Calu3 (cell line): ENCODE measurements at regions not wholly inside any gene's neighbourhood (a gene's known extent, or its start where the extent isn't known, plus 50 kb on each side); places are given as distances from the start of the nearest gene placed in this dataset.
"Not testable (repeated sequence)": the region's sequence is repeated elsewhere in the genome, so short reads cannot be mapped to it uniquely, and the experiment has no call there.

Experiments used
- BruUV-seq: library from RNA; stranded (reverse); fragments of 400-500 nt; replicated peaks from 2 replicates; lab custom pipeline; 2021; lab: Mats Ljungman, UMichigan
- CTCF ChIA-PET: fragments of 300-600 bp; sonication (Branson Sonifier 250); formaldehyde crosslinking; loops from one replicate; lab custom pipeline; 2022; ENCODE audit warnings: antibody characterized with exemption; lab: Charles Lee
- DNase-seq: peaks from one replicate; pipeline ENCODE4 v3.0.0; 2022
- H3K27ac Mint-ChIP-seq: one replicate; pipeline ENCODE4 v1.8.0; 2022; ENCODE audit warnings: mixed read lengths; ENCODE audit not compliant: unreplicated experiment
- H3K27me3 Mint-ChIP-seq: one replicate; pipeline ENCODE4 v1.8.0; 2022; ENCODE audit warnings: mixed read lengths; ENCODE audit not compliant: unreplicated experiment
- H3K36me3 Mint-ChIP-seq: one replicate; pipeline ENCODE4 v1.8.0; 2022; ENCODE audit warnings: mild to moderate bottlenecking, moderate library complexity, mixed read lengths; ENCODE audit not compliant: insufficient read depth, unreplicated experiment
- H3K4me1 Mint-ChIP-seq: one replicate; pipeline ENCODE4 v1.8.0; 2022; ENCODE audit warnings: mild to moderate bottlenecking, low read depth, mixed read lengths; ENCODE audit not compliant: unreplicated experiment
- H3K4me3 Mint-ChIP-seq: one replicate; pipeline ENCODE4 v1.8.0; 2022; ENCODE audit warnings: mild to moderate bottlenecking, low read depth, moderate library complexity, mixed read lengths; ENCODE audit not compliant: unreplicated experiment
- H3K9me3 Mint-ChIP-seq: one replicate; pipeline ENCODE4 v1.8.0; 2022; ENCODE audit warnings: low read depth, mixed read lengths; ENCODE audit not compliant: unreplicated experiment
- CTCF ChIP-seq: fragments of 200-600 bp; IDR thresholded peaks from one replicate; pipeline ENCODE4 v1.8.0; 2022; ENCODE audit warnings: antibody characterized with exemption; ENCODE audit not compliant: unreplicated experiment
- intact Hi-C: fragments of 100-400 bp; cut with micrococcal nuclease; formaldehyde crosslinking; loops from one replicate; pipeline ENCODE4 v1.10.0; 2022; ENCODE audit not compliant: unreplicated experiment

DNA sequence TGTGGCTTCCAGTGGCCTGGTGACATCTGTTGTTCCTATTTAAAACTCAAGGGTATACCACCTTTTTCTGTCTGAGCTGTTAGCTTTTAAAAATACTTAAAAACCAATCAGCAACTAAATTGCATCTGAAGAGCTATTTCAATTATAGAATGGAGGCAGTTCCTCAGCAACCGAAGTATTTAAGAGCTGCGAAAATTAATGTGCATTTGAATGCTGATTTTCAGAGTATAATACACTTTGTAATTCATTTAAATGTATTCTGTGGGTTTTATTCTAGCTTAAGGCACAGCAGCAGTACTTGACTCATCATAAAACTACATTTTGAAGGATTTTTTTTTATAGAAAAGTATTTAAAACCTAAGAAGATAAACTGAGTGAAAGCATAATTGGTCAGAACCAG is 404.9 kb upstream of the PRKCQ start:
- CTCF ChIA-PET: no interaction called here
- Mint-ChIP-seq H3K4me3 (no peak overlapping the region), H3K36me3 (no peaks in the 10 kb centered on the region), H3K27me3 (peaks cover 11% of the 10 kb centered on the region), H3K9me3 (no peaks in the 10 kb centered on the region), H3K27ac (no peak overlapping the region), H3K4me1 (no peaks in the 10 kb centered on the region)
- no peak for DNase-seq
- intact Hi-C loops: no loop called here
- BruUV-seq: no TSS peak
- TF ChIP-seq CTCF: no peak

DNA sequence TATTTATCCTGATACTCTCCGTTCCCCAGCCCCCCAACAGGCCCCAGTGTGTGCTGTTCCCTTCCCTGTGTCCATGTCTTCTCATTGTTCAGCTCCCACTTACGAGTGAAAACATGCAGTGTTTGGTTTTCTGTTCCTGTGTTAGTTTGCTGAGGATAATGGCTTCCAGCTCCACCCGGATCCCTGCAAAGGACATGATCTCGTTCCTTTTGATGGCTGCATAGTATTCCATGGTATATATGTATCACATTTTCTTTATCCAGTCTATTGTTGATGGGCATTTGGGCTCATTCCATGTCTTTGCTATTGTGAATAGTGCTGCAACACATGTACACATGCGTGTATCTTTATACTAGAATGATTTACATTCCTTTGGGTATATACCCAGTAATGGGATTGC is 403.9 kb upstream of the PRKCQ start:
- H3K9me3 Mint-ChIP-seq, intact Hi-C loops, BruUV-seq, H3K27ac Mint-ChIP-seq, H3K4me1 Mint-ChIP-seq, H3K36me3 Mint-ChIP-seq, DNase-seq, H3K4me3 Mint-ChIP-seq, CTCF ChIA-PET: not testable (repeated sequence)
- peaks cover 20% of the 10 kb centered on the region for H3K27me3 Mint-ChIP-seq

GRCh38 chr10:6980353-6980752 is 400.3 kb upstream of the PRKCQ start:
- BruUV-seq: no TSS peak
- TF ChIP-seq CTCF: no peak
- H3K36me3 Mint-ChIP-seq: no peaks in the 10 kb centered on the region
- no peak overlapping the region for H3K4me3 Mint-ChIP-seq
- no peaks in the 10 kb centered on the region for H3K9me3 Mint-ChIP-seq
- H3K27ac Mint-ChIP-seq: no peak overlapping the region
- no peak for DNase-seq
- peaks cover 57% of the 10 kb centered on the region for H3K27me3 Mint-ChIP-seq
- intact Hi-C loops: no loop called here
- no peaks in the 10 kb centered on the region for H3K4me1 Mint-ChIP-seq
- CTCF ChIA-PET: interaction anchor here (1.7 kb wide), 1 partner anchor 10 kb away, joined by 4 read pairs; no protein-coding TSS in a partner anchor

GRCh38 chr10:6979371-6979770 is 399.3 kb upstream of the PRKCQ start:
- H3K27me3 Mint-ChIP-seq: peaks cover 67% of the 10 kb centered on the region
- H3K36me3 Mint-ChIP-seq: no peaks in the 10 kb centered on the region
- no peak overlapping the region for H3K27ac Mint-ChIP-seq
- no peaks in the 10 kb centered on the region for H3K4me1 Mint-ChIP-seq
- intact Hi-C loops: loop anchor here (5.0 kb wide), 1 partner anchor 312 kb away; no protein-coding TSS in a partner anchor
- H3K9me3 Mint-ChIP-seq: no peaks in the 10 kb centered on the region
- no peak for DNase-seq
- BruUV-seq: no TSS peak
- no peak overlapping the region for H3K4me3 Mint-ChIP-seq
- TF ChIP-seq CTCF: no peak
- CTCF ChIA-PET: no interaction called here

DNA sequence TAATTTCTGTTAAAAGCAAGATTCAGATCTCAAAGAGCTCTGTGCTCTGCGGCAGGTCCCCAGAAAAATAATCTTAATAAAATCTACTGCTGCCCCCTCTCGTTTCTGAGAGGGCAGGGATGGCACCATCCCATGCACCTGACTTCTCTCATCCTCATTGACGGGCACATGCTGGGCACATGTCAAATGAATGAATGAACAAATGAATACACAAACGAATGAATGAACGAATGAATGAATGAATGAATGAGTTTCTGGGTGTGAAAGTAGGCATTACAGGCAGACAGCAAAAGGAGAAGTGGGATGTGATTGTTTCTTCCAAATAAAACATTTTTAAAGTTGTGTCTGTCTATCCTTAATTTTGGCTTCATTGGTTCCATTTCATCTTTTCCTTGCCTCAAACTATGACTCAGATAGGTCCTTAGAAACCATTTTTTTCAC is 398.1 kb upstream of the PRKCQ start:
- CTCF ChIA-PET: interaction anchor here (0.7 kb wide), 1 partner anchor 431 kb away, joined by 3 read pairs; no protein-coding TSS in a partner anchor
- intact Hi-C loops: loop anchor here (5.0 kb wide), 1 partner anchor 311 kb away; no protein-coding TSS in a partner anchor
- TF ChIP-seq CTCF: no peak
- DNase-seq: no peak
- Mint-ChIP-seq H3K36me3 (no peaks in the 10 kb centered on the region), H3K27ac (no peak overlapping the region), H3K4me3 (no peak overlapping the region), H3K27me3 (peaks cover 78% of the 10 kb centered on the region), H3K9me3 (no peaks in the 10 kb centered on the region), H3K4me1 (no peaks in the 10 kb centered on the region)
- no TSS peak for BruUV-seq
